HG02973 (cell line): ENCODE measurements at regions not wholly inside any gene's neighbourhood (a gene's known extent, or its start where the extent isn't known, plus 50 kb on each side); places are given as distances from the start of the nearest gene placed in this dataset.

ENCODE experiments used
- ATAC-seq: cut with Tn5 transposase; IDR thresholded peaks from one replicate; pipeline ENCODE4 v1.9.1; 2021; ENCODE audit warnings: moderate library complexity; ENCODE audit not compliant: unreplicated experiment

- ATAC-seq = no peak
Measured at GRCh38 chr12:93011100-93011499, 82.0 kb upstream of the EEA1 start.

DNA sequence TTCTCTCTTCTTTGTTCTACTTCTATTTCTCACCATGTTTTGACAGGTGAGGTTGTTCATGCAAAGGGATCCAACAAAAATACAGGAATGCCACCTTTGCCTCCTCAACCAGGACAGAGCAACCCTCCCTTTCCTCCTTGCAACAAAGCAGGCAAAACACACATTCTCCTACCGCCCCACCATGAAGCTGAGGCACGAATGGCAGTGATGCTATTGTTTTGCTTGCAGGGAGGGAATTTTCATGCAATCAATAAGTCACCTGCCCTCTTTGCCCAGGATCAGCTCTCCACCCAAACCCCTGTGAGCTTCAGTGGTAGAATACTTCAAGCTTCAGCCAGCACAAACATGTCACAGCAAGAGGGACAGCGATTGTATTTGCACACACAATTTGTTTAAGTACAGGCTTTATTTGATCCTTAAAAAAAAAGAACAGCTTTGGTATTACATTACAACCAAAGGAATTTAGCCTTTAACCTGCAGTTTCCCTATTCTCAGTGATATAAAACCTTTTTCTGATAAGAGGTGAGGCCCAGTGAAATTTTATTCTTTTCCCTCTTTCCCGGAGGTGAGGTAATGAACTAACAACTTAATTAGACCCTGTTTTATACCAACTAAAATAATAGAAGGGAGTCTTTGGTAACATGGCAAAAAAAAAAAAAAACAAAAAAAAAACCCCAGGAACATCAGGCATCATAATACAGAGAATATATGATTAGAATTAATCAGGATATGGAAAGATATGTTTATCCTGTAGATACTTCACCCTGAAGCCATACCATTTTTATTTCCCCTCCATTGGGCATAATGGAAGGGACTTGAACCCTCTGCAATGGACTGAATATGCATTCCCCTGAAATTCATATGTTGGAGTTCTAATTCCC, 87.0 kb upstream of the EEA1 start:
- ATAC-seq = no peak

DNA sequence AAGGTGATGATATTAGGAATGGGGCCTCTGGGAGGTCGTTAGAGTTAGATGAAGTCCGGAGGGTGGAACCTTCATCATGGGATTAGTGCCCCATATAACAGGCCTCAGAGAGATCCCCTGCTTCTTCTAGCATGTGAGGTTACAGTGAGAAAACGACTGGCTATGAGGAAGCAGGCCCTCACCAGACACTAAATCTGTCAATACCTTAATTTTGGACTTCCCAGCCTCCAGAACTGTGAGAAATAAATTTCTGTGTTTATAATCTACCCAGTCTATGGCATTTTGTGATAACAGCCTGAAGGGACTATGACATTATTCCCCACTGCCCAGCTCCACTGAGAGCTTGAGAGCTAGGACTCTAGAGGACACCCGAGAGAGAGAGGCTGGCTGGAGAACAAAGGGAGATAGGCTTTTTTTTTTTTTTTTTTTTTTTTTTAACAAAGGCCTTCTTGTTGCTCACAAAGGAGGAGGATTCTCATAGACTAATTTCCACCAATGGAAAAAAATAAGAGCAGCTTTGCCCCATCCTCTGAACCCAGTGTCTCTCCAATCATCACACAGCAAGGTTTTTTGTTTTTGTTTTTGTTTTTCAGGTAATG, 87.8 kb upstream of the EEA1 start:
- no peak for ATAC-seq

DNA sequence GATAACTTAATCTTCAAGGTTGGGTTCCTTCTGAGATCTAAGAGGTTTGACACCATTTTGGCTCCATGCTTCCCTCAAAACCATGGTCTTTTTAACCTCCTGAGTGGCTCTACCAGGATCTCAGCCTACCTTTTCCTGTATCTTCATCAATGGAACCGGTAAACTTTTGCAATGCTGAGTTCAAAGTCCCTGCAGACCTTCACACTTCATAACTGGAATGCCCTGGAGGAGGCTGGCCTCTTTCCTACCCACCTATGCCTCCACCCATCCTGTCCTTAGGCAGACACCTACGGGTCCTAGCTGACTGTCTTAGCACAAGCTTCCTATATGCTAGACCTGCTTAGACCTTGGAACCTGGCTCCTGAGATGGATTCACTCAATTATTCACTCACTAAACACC, 89.5 kb upstream of the EEA1 start:
- no peak for ATAC-seq

DNA sequence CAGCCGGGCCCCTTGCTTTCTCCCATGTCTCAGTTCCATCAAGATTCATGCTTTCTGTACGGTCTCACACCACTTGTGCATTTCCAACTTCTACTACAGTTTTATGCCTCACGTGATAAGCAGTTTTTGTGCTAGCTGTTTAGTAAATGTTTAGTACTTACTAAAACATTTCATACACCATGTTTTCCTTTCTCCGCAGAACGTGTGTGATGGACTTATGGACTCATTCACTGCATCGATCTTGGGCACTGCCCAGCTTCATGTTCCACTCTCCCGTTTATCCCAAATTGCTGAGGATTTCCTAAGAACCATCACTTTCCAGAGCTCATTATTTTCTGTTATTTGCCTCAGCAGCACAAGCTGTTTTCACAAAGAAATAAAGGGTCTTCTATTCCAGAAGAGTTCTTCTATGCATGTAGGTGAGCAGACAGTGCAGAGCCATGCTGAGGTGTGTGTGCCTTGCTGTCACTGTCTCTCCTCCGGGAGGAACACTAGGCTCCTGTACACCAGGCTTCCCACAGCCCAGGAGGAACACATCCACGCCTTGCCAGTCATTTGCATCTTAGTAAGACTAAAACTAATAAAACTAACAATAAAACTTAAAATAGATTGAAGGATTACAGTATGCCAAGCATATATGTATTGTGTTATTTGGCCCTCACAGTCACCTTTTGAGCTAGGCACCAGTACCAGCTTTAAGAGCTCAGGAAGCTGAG, 90.3 kb upstream of the EEA1 start:
- ATAC-seq = no peak

DNA sequence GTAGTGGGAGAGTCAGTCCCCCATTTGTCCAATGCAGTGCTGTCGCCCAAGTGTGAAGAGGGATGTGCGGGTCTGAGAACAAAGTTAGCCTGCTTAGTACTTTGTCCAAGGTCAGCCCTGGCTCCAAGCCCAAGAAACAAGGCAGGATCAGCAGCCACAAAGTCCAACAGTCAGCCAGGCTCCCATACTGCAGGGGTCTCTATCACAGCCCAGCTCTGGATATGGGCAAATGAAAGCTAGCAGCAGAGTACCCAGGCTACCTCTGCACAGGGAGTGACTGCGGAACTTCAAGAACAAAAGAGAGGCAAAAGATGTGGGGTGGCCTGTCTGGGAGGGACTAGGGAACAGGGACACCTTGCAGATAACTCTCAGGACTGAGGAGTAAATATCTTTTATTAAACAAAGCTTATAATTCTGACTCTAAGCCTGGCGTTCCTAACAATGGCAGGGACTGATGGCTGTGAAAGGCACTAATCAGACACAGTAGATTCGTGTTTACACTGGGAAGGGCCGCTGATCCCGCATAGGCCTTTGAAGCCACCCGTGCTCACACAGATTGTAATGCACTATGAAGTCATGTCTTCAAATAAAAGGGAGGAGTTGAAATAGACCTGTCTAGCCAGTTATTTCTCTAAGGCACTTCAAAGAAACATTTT, 91.0 kb upstream of the EEA1 start:
- ATAC-seq = no peak

GRCh38 chr12:93020631-93021597, 91.8 kb upstream of the EEA1 start:
- ATAC-seq = no peak

GRCh38 chr12:93022603-93023340, 93.7 kb upstream of the EEA1 start:
- no peak for ATAC-seq

- no peak for ATAC-seq
Measured at GRCh38 chr12:93025145-93026103, 96.3 kb upstream of the EEA1 start.

GRCh38 chr12:93027041-93027440, 97.9 kb upstream of the EEA1 start:
- no peak for ATAC-seq

DNA sequence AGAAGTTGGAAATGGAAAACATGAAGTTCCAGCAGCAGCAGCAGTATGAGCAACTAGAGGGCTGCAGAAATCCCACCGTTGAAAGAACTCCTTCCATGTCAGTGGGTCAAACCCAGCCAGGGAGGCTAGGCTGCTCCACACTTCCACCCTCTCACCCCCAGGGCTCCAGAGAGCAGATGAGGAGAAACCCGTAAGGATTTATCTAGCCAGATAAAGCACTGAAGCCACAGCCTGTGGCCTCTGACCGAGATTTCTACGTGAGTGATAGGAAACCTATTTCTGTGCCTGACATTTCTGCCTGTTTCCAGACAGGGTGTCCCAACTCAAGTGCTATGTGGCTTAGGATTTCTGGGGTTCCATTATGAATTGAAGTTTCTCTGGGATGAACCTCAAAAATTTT, 100.0 kb upstream of the EEA1 start:
- no peak for ATAC-seq

DNA sequence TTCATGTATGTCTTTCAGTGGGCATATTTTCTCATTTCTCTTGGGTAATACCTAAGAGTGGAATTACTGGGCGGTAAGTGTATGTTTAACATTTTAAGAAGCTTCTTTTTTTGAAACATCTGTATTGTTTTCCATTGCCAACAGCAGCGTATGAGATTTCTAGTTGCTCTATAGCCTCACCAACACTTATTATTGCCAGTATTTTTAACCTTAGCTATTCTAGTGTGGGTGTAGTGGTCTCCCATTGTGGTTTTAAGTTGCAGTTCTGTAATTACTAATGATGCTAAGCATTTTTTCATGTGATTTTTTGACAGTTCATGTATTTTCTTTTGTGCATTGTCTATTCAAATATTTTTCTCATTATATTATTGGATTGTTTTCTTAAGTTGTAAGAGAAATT, 101.9 kb upstream of the EEA1 start:
- ATAC-seq = no peak

GRCh38 chr12:93032758-93033157, 103.7 kb upstream of the EEA1 start:
- ATAC-seq = no peak

GRCh38 chr12:93033948-93034347, 104.9 kb upstream of the EEA1 start:
- ATAC-seq = no peak

DNA sequence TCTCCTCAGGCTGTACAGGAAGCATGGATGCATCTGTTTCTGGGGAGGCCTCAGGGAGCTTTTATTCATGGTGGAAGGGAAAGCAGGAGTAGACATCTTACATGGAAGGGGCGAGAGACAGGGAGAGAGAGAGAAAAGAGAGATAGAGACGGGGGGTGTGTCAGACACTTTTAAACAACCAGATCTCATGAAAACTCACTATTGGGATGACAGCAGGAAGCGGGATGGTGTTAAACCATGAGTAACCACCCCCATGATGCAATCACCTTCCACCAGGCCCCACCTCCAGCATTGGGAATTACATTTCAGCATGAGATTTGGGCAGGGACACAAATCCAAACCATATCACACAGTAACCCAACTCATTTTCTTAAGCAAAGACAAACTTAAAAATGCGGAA, 110.0 kb upstream of the EEA1 start:
- no peak for ATAC-seq

GRCh38 chr12:93039930-93040329, 110.8 kb upstream of the EEA1 start:
- no peak for ATAC-seq

DNA sequence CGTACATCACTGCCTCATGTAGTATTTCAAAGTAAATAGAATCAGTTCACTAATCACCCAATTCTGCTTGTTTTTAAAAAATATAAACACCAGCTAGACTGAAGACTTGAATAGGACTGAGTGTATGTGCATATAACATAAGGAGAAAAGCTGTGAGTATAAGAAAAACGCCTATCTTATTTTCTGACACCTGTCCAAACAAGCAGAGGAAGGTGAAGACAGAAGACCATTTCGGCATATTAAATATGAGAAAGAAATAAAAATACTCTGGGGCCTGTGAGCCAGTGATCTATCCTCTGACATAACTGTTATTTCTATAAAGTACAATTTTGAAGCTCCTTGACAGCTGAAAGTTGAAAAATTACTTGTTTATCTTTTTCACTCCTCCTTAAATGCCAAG, 111.3 kb upstream of the EEA1 start:
- ATAC-seq = no peak

- no peak for ATAC-seq
Measured at GRCh38 chr12:93041416-93041815, 112.3 kb upstream of the EEA1 start.

DNA sequence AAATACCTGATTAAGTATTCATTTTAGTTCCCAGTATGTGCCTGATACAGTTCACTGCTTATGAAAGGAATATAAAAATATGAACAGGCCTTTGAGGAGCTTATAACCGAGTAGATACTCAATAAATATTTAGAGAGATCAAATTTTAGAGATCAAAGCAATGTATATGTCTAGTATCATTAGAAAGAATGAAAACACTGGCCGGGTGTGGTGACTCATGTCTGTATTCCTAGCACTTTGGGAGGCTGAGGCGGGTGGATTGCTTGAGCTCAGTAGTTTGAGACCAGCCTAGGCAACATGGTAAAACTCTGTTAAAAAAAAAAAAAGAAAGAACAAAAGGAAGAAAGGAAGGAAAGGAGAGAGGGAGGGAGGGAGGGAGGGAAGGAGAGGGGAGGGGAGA, 113.2 kb upstream of the EEA1 start:
- no peak for ATAC-seq
